ENCODE measurements at regions not wholly inside any gene's neighbourhood (a gene's known extent, or its start where the extent isn't known, plus 50 kb on each side); places are given as distances from the start of the nearest gene placed in this dataset.

- no peak for TF ChIP-seq CTCF (IDR thresholded peaks at IDR 0.05 in 4 of 5, conservative IDR thresholded peaks at IDR 0.05 in 1 of 5)
- TF ChIP-seq POLR2A (IDR thresholded peaks at IDR 0.05), result no peak
Observed at GRCh38 chr1:223012938-223013337, 130.1 kb downstream of the TLR5 start.

Data from gastrocnemius medialis (tissue), 4 donors.